Thyroid gland (tissue), 4 donors: ENCODE measurements at regions not wholly inside any gene's neighbourhood (a gene's known extent, or its start where the extent isn't known, plus 50 kb on each side); places are given as distances from the start of the nearest gene placed in this dataset.

Experiments used
- CTCF ChIP-seq, 6 experiments: fragments of 200-600 bp in 3 of 6; fragments of 450-650 bp in 3 of 6; sonication (generic) in 3 of 6; IDR thresholded peaks; one replicate each; pipeline ENCODE4 v1.5.1; 2016 to 2019; ENCODE audit warnings: antibody characterized with exemption in 6 of 6, mild to moderate bottlenecking in 2 of 6, inconsistent platforms in 1 of 6, moderate library complexity in 1 of 6
- POLR2A ChIP-seq, 2 donors: fragments of 450-650 bp; IDR thresholded peaks; one replicate each; pipeline ENCODE4 v1.6.1; 2017; ENCODE audit warnings: antibody characterized with exemption in 2 of 2, mild to moderate bottlenecking in 2 of 2, moderate library complexity in 1 of 2

- no peak for TF ChIP-seq POLR2A (IDR thresholded peaks at IDR 0.05)
- TF ChIP-seq CTCF (IDR thresholded peaks at IDR 0.05) = no peak
Measured at GRCh38 chr2:105540642-105541041, 141.8 kb upstream of the FHL2 start.
